Panc1 (cell line): ENCODE measurements at regions not wholly inside any gene's neighbourhood (a gene's known extent, or its start where the extent isn't known, plus 50 kb on each side); places are given as distances from the start of the nearest gene placed in this dataset.

Experiments
- ATAC-seq: fragments of 200-7000 bp; cut with Tn5 transposase; 2 replicates; pipeline ENCODE4 v1.9.1; 2020; ENCODE audit warnings: mild to moderate bottlenecking, moderate library complexity
- BruUV-seq: library from RNA; stranded (reverse); fragments of 400-500 nt; replicated peaks from 2 replicates; lab custom pipeline; 2021; lab: Mats Ljungman, UMichigan
- CTCF ChIA-PET: fragments of 300-600 bp; sonication (Branson Sonifier 250); formaldehyde crosslinking; loops from one replicate; lab custom pipeline; 2022; ENCODE audit warnings: antibody characterized with exemption; lab: Charles Lee
- POLR2A ChIA-PET: fragments of 300-600 bp; sonication (Branson Sonifier 250); formaldehyde crosslinking; loops from one replicate; lab custom pipeline; 2022; ENCODE audit warnings: antibody characterized with exemption; lab: Charles Lee
- DNase-seq: peaks from one replicate; pipeline ENCODE4 v3.0.0-alpha.2; 2010; ENCODE audit warnings: low read depth, low spot score
- H3K27ac ChIP-seq: 2 replicates; pipeline ENCODE4 v1.5.1; 2011; ENCODE audit warnings: mild to moderate bottlenecking, low read length, inconsistent platforms
- H3K27me3 ChIP-seq: fragments of 200-500 bp; sonication (Bioruptor generic); 2 replicates; pipeline ENCODE4 v1.6.0; 2014; ENCODE audit warnings: low read length, inconsistent platforms; ENCODE audit not compliant: control insufficient read depth, insufficient read depth
- H3K36me3 ChIP-seq: fragments of 200-500 bp; sonication (Bioruptor generic); 2 replicates; pipeline ENCODE4 v1.5.1; 2014; ENCODE audit warnings: inconsistent platforms, mild to moderate bottlenecking, low read length, moderate library complexity; ENCODE audit not compliant: control insufficient read depth, insufficient read depth
- H3K4me1 ChIP-seq: 2 replicates; pipeline ENCODE4 v1.5.1; 2011; ENCODE audit warnings: inconsistent platforms, mild to moderate bottlenecking, low read length, moderate library complexity; ENCODE audit not compliant: control insufficient read depth, insufficient read depth
- H3K4me3 ChIP-seq, 2 experiments: 2 replicates each; pipeline ENCODE4 v1.5.1; 2011 to 2012; ENCODE audit warnings: low read depth in 2 of 2, low read length in 2 of 2, mild to moderate bottlenecking in 2 of 2, inconsistent platforms in 1 of 2, moderate library complexity in 1 of 2
- H3K9me3 ChIP-seq: fragments of 200-500 bp; sonication (Bioruptor generic); 2 replicates; pipeline ENCODE4 v1.5.1; 2014; ENCODE audit warnings: low read depth, mild to moderate bottlenecking, inconsistent platforms, low read length, moderate library complexity; ENCODE audit not compliant: control insufficient read depth, insufficient read depth
- POLR2AphosphoS5 ChIP-seq: IDR thresholded peaks from 2 replicates; pipeline ENCODE4 v1.6.1; 2012; ENCODE audit warnings: mild to moderate bottlenecking, low read depth, low read length, moderate library complexity
- SIN3A ChIP-seq: IDR thresholded peaks from 2 replicates; pipeline ENCODE4 v1.6.1; 2012; ENCODE audit warnings: low read depth, mild to moderate bottlenecking, low read length, moderate library complexity, borderline replicate concordance; ENCODE audit not compliant: insufficient read depth
- TCF7L2 ChIP-seq: IDR thresholded peaks from 2 replicates; pipeline ENCODE4 v1.6.1; 2011; ENCODE audit warnings: mild to moderate bottlenecking, low read depth, low read length, inconsistent platforms
- in situ Hi-C: cut with HindIII; loops from 2 replicates; pipeline ENCODE4 v1.10.0; 2016; ENCODE audit warnings: low sequenced_read_pairs, low pct_unique_long_range_greater_than_20kb
- intact Hi-C: fragments of 100-400 bp; cut with micrococcal nuclease; formaldehyde crosslinking; loops from one replicate; pipeline ENCODE4 v1.10.0; 2022; ENCODE audit not compliant: unreplicated experiment
- TF ChIP-seq, protein P1 (sequence below), 2 experiments: IDR thresholded peaks; 2 replicates each; pipeline ENCODE4 v1.6.1; 2011 to 2012; ENCODE audit warnings: low read depth in 2 of 2, control low read depth in 1 of 2, low read length in 1 of 2, mild to moderate bottlenecking in 1 of 2, moderate library complexity in 1 of 2; ENCODE audit not compliant: insufficient read depth in 1 of 2
- TF ChIP-seq, protein P2 (sequence below): fragments of 450-650 bp; IDR thresholded peaks from 2 replicates; pipeline ENCODE4 v1.5.1; 2017; ENCODE audit warnings: mild to moderate bottlenecking

DNA sequence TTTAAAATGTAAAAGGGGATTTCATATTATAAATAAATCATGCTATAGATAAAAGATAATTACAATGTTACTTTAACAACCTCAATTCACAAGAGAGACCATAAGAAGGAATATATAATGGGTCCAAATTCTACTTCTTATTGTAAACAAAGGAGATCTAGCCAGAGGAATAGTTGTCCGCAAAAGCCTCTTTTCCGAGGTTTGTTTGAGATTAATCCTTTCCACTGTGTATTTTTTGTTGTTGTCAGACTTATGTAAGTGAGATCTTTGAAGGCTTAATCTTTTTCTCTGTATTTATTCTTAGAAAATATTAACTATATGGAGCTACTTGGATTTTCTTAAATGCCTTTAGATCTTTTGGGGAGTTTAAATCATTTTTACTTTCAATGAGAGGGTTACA is 1299.3 kb upstream of the WWC1 start:
- H3K9me3 ChIP-seq, result no peaks in the 10 kb centered on the region
- no peaks in the 10 kb centered on the region for H3K27me3 ChIP-seq
- no peak for DNase-seq
- no peak overlapping the region for H3K27ac ChIP-seq
- no TSS peak for BruUV-seq
- POLR2A ChIA-PET, result no interaction called here
- H3K4me1 ChIP-seq, result no peaks in the 10 kb centered on the region
- no peak for ATAC-seq
- no peak for TF ChIP-seq SIN3A
- TF ChIP-seq, protein P1, sequence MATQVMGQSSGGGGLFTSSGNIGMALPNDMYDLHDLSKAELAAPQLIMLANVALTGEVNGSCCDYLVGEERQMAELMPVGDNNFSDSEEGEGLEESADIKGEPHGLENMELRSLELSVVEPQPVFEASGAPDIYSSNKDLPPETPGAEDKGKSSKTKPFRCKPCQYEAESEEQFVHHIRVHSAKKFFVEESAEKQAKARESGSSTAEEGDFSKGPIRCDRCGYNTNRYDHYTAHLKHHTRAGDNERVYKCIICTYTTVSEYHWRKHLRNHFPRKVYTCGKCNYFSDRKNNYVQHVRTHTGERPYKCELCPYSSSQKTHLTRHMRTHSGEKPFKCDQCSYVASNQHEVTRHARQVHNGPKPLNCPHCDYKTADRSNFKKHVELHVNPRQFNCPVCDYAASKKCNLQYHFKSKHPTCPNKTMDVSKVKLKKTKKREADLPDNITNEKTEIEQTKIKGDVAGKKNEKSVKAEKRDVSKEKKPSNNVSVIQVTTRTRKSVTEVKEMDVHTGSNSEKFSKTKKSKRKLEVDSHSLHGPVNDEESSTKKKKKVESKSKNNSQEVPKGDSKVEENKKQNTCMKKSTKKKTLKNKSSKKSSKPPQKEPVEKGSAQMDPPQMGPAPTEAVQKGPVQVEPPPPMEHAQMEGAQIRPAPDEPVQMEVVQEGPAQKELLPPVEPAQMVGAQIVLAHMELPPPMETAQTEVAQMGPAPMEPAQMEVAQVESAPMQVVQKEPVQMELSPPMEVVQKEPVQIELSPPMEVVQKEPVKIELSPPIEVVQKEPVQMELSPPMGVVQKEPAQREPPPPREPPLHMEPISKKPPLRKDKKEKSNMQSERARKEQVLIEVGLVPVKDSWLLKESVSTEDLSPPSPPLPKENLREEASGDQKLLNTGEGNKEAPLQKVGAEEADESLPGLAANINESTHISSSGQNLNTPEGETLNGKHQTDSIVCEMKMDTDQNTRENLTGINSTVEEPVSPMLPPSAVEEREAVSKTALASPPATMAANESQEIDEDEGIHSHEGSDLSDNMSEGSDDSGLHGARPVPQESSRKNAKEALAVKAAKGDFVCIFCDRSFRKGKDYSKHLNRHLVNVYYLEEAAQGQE (IDR thresholded peaks at IDR 0.05; ENCODE audit: insufficient read depth in 1 of 2, low read depth in 2 of 2, low read length in 1 of 2), result no peak
- TF ChIP-seq POLR2AphosphoS5, result no peak
- TF ChIP-seq, protein P2, sequence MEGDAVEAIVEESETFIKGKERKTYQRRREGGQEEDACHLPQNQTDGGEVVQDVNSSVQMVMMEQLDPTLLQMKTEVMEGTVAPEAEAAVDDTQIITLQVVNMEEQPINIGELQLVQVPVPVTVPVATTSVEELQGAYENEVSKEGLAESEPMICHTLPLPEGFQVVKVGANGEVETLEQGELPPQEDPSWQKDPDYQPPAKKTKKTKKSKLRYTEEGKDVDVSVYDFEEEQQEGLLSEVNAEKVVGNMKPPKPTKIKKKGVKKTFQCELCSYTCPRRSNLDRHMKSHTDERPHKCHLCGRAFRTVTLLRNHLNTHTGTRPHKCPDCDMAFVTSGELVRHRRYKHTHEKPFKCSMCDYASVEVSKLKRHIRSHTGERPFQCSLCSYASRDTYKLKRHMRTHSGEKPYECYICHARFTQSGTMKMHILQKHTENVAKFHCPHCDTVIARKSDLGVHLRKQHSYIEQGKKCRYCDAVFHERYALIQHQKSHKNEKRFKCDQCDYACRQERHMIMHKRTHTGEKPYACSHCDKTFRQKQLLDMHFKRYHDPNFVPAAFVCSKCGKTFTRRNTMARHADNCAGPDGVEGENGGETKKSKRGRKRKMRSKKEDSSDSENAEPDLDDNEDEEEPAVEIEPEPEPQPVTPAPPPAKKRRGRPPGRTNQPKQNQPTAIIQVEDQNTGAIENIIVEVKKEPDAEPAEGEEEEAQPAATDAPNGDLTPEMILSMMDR, result no peak
- TF ChIP-seq TCF7L2, result no peak
- CTCF ChIA-PET, result no interaction called here
- in situ Hi-C loops, result no loop called here
- intact Hi-C loops, result no loop called here
- H3K4me3 ChIP-seq, result no peak overlapping the region
- H3K36me3 ChIP-seq, result no peaks in the 10 kb centered on the region

DNA sequence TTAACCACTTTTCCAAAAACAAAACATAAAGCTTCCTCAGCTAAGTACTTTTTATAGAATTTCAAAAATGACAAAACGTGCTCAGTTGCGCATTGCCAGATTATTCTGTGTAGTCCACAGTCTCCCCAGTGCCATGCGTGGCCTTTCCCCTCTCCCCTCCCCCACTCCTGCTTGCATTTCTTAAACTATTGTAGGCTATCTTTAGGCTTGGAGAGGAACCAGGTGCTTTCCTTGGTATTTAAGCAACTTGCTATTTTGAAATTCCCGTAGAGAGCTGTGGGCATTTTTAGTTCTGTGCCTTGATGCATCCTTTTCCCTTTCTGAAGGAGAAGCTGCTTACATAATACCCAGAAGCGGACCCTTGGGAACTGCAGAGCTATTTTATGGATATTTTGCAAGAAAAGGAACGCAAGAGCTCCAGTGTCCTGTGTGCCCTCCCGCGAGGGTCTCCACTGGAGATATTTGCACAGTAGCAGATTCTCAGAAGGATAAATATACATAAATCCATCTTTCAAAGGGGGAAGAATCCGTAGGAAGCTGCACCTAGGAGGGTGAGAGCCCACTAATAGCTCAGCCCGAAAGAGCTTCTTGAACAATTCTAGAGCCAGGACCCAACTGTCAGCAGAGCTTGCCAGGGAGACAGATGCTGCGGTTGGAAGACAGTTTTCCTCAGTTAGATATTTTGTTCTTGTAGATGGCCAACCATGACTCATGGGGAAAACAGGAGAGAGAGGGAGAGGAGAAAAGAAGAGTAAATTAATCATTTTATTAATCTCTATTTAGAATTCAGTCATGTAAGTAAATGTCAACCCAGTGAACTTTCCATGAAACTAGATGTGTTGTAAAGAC is 1298.3 kb upstream of the WWC1 start:
- BruUV-seq, result no TSS peak
- Histone ChIP-seq H3K4me3 (no peak overlapping the region), H3K36me3 (no peaks in the 10 kb centered on the region), H3K27ac (no peak overlapping the region), H3K4me1 (no peaks in the 10 kb centered on the region), H3K9me3 (no peaks in the 10 kb centered on the region), H3K27me3 (no peaks in the 10 kb centered on the region)
- intact Hi-C loops (no loop called here), in situ Hi-C loops (no loop called here)
- TF ChIP-seq TCF7L2 (no peak), SIN3A (no peak), POLR2AphosphoS5 (no peak)
- TF ChIP-seq, protein P2, result no peak
- TF ChIP-seq, protein P1 (IDR thresholded peaks at IDR 0.05; ENCODE audit: insufficient read depth in 1 of 2, low read depth in 2 of 2, low read length in 1 of 2), result no peak
- CTCF ChIA-PET, result no interaction called here
- POLR2A ChIA-PET, result no interaction called here
- ATAC-seq (no peak), DNase-seq (no peak)
